ENCODE measurements at regions not wholly inside any gene's neighbourhood (a gene's known extent, or its start where the extent isn't known, plus 50 kb on each side); places are given as distances from the start of the nearest gene placed in this dataset.

- no peak overlapping the region for H3K4me3 ChIP-seq (ENCODE audit: low read depth, low read length)
- no peak for TF ChIP-seq CTCF (IDR thresholded peaks at IDR 0.05; ENCODE audit: borderline replicate concordance, insufficient read depth, low read depth, low read length)
Measured at GRCh38 chr5:152144556-152144955, 219.9 kb upstream of the GLRA1 start.

- TF ChIP-seq CTCF (IDR thresholded peaks at IDR 0.05; ENCODE audit: borderline replicate concordance, insufficient read depth, low read depth, low read length): no peak
- no peak overlapping the region for H3K4me3 ChIP-seq (ENCODE audit: low read depth, low read length)
Measured at GRCh38 chr5:152144030-152144429, 219.4 kb upstream of the GLRA1 start.

GRCh38 chr5:152142840-152143469 is 218.3 kb upstream of the GLRA1 start:
- H3K4me3 ChIP-seq (ENCODE audit: low read depth, low read length): no peak overlapping the region
- peak; percentile 91 for TF ChIP-seq CTCF (IDR thresholded peaks at IDR 0.05; ENCODE audit: borderline replicate concordance, insufficient read depth, low read depth, low read length)

GRCh38 chr5:152140347-152140746 is 215.7 kb upstream of the GLRA1 start:
- H3K4me3 ChIP-seq (ENCODE audit: low read depth, low read length): no peak overlapping the region
- TF ChIP-seq CTCF (IDR thresholded peaks at IDR 0.05; ENCODE audit: borderline replicate concordance, insufficient read depth, low read depth, low read length): no peak

GRCh38 chr5:152137063-152137462 is 212.4 kb upstream of the GLRA1 start:
- no peak for TF ChIP-seq CTCF (IDR thresholded peaks at IDR 0.05; ENCODE audit: borderline replicate concordance, insufficient read depth, low read depth, low read length)
- no peak overlapping the region for H3K4me3 ChIP-seq (ENCODE audit: low read depth, low read length)

- TF ChIP-seq CTCF (IDR thresholded peaks at IDR 0.05; ENCODE audit: borderline replicate concordance, insufficient read depth, low read depth, low read length): no peak
- no peak overlapping the region for H3K4me3 ChIP-seq (ENCODE audit: low read depth, low read length)
Measured at GRCh38 chr5:152136321-152136720, 211.7 kb upstream of the GLRA1 start.

GRCh38 chr5:152135827-152136226 is 211.2 kb upstream of the GLRA1 start:
- no peak overlapping the region for H3K4me3 ChIP-seq (ENCODE audit: low read depth, low read length)
- TF ChIP-seq CTCF (IDR thresholded peaks at IDR 0.05; ENCODE audit: borderline replicate concordance, insufficient read depth, low read depth, low read length): no peak
